ENCODE measurements at regions not wholly inside any gene's neighbourhood (a gene's known extent, or its start where the extent isn't known, plus 50 kb on each side); places are given as distances from the start of the nearest gene placed in this dataset.

GRCh38 chr1:37085393-37085792 lies 51.1 kb upstream of the GRIK3 start:
- no peak for DNase-seq

GRCh38 chr1:37089750-37090149 lies 55.4 kb upstream of the GRIK3 start:
- no peak for DNase-seq

GRCh38 chr1:37090671-37091070 lies 56.4 kb upstream of the GRIK3 start:
- no peak for DNase-seq

GRCh38 chr1:37092937-37093336 lies 58.6 kb upstream of the GRIK3 start:
- no peak for DNase-seq

- DNase-seq = no peak
These were observed 60.0 kb upstream of the GRIK3 start for GRCh38 chr1:37094302-37094701.

GRCh38 chr1:37096523-37096922 lies 62.2 kb upstream of the GRIK3 start:
- DNase-seq = no peak

GRCh38 chr1:37097731-37098130 lies 63.4 kb upstream of the GRIK3 start:
- no peak for DNase-seq

- DNase-seq = no peak
These were observed 63.9 kb upstream of the GRIK3 start for GRCh38 chr1:37098237-37098636.

- no peak for DNase-seq
These were observed 66.0 kb upstream of the GRIK3 start for GRCh38 chr1:37100310-37100709.

GRCh38 chr1:37102656-37103382 lies 68.5 kb upstream of the GRIK3 start:
- no peak for DNase-seq

- DNase-seq = no peak
These were observed 71.6 kb upstream of the GRIK3 start for GRCh38 chr1:37105911-37106310.

GRCh38 chr1:37107153-37107907 lies 73.0 kb upstream of the GRIK3 start:
- DNase-seq = no peak

- DNase-seq = no peak
These were observed 74.4 kb upstream of the GRIK3 start for GRCh38 chr1:37108596-37109188.

- no peak for DNase-seq
These were observed 78.1 kb upstream of the GRIK3 start for GRCh38 chr1:37112430-37112829.

GRCh38 chr1:37113285-37113997 lies 79.1 kb upstream of the GRIK3 start:
- DNase-seq = no peak

GRCh38 chr1:37118790-37119189 lies 84.5 kb upstream of the GRIK3 start:
- DNase-seq = no peak

- no peak for DNase-seq
These were observed 86.0 kb upstream of the GRIK3 start for GRCh38 chr1:37120279-37120678.

GRCh38 chr1:37123276-37124115 lies 89.2 kb upstream of the GRIK3 start:
- DNase-seq = no peak

GRCh38 chr1:37124501-37124900 lies 90.2 kb upstream of the GRIK3 start:
- DNase-seq = no peak

- DNase-seq = no peak
These were observed 91.0 kb upstream of the GRIK3 start for GRCh38 chr1:37125295-37125694.

GRCh38 chr1:37127254-37127748 lies 93.0 kb upstream of the GRIK3 start:
- no peak for DNase-seq

GRCh38 chr1:37128091-37128490 lies 93.8 kb upstream of the GRIK3 start:
- no peak for DNase-seq
